ENCODE measurements at regions not wholly inside any gene's neighbourhood (a gene's known extent, or its start where the extent isn't known, plus 50 kb on each side); places are given as distances from the start of the nearest gene placed in this dataset.

DNA sequence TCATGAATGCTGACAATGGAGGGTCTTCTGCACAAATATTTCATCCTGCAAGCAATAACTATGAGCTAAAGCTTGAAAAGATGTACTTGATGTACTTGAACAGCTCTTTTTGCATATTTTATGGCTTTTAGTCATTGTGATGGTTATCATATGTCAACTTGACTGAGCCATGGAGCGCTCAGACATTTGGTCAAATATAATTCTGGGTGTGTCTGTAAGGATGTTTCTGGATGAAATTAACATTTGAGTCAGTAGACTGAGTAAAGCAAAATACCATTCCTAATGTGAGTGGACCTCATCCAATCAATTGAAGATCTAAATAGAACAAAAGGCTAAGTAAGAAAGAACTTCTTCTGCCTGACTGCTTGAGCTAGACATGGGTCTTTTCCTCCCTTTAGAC is 509.0 kb downstream of the BCL11A start:
- Histone ChIP-seq H3K27ac (no peak overlapping the region), H3K4me3 (no peak overlapping the region), H3K4me1 (peaks cover 28% of the 10 kb centered on the region), H3K27me3 (no peaks in the 10 kb centered on the region), H3K9me3 (no peaks in the 10 kb centered on the region), H3K36me3 (replicated peaks in 1 of 2; ENCODE audit: insufficient read depth in 1 of 2, low read depth in 2 of 2) (no peaks in the 10 kb centered on the region)
- ATAC-seq, result no peak
- intact Hi-C loops (cut with DNase I), result no loop called here
- WGBS, 2 donors, result 93 to 96% methylated on average over 1 of the region's 1 CpG
- no peak for DNase-seq
- TF ChIP-seq POLR2A (IDR thresholded peaks at IDR 0.05), result no peak
- TF ChIP-seq, protein P1, sequence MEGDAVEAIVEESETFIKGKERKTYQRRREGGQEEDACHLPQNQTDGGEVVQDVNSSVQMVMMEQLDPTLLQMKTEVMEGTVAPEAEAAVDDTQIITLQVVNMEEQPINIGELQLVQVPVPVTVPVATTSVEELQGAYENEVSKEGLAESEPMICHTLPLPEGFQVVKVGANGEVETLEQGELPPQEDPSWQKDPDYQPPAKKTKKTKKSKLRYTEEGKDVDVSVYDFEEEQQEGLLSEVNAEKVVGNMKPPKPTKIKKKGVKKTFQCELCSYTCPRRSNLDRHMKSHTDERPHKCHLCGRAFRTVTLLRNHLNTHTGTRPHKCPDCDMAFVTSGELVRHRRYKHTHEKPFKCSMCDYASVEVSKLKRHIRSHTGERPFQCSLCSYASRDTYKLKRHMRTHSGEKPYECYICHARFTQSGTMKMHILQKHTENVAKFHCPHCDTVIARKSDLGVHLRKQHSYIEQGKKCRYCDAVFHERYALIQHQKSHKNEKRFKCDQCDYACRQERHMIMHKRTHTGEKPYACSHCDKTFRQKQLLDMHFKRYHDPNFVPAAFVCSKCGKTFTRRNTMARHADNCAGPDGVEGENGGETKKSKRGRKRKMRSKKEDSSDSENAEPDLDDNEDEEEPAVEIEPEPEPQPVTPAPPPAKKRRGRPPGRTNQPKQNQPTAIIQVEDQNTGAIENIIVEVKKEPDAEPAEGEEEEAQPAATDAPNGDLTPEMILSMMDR (IDR thresholded peaks at IDR 0.05), result no peak

DNA sequence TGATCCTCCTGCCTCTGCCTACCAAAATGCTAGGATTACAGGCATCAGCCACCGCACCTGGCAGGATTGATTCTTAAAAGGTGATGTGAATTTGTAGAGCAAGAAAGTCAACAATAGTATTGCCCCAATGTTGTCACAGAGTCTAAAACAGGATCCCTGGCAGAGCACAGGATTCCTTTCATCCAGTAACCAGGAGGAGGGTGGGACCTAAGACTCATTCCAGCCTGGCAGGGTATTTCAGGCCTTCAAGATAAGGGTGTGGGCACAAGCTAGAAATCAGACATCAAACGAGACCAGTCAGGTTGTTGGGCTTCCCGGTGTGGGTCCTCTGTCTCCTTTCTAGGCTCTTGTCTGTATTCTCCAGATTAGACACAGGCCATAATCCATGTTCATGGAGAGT is 511.4 kb downstream of the BCL11A start:
- Histone ChIP-seq H3K4me1 (peaks cover 11% of the 10 kb centered on the region), H3K9me3 (no peaks in the 10 kb centered on the region), H3K4me3 (no peak overlapping the region), H3K27ac (peak overlapping the region in 2 of 4 donors; percentile 17 to 19), H3K36me3 (replicated peaks in 1 of 2; ENCODE audit: insufficient read depth in 1 of 2, low read depth in 2 of 2) (no peaks in the 10 kb centered on the region), H3K27me3 (no peaks in the 10 kb centered on the region)
- TF ChIP-seq POLR2A (IDR thresholded peaks at IDR 0.05), result no peak
- TF ChIP-seq, protein P1 (IDR thresholded peaks at IDR 0.05), result no peak
- 33 to 39% methylated on average over 3 of the region's 3 CpGs for WGBS, 2 donors
- intact Hi-C loops (cut with DNase I), result no loop called here
- ATAC-seq (peak; percentile 60), DNase-seq (peak in 3 of 4 donors; percentile 22 to 38 (median 30))

DNA sequence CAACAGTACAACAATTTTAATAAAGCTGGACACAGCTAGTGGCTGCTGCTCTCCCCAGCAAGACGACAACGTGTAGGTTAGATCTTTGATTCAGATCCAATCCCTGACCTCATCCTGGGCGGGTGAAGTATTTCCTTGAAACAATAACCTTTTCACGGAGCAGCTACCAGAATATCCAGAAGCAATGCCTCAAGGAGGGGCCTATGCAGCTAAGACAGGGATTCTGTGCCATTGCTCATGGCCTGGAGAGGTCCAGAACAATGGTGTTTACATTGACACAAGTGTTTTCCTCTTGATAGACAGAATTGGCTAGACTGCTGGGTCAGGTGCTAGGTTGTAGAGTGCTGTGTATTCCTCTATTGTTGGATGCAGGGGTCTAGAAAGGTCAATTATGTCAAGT is 520.1 kb downstream of the BCL11A start:
- H3K27me3 ChIP-seq, result no peaks in the 10 kb centered on the region
- no peak overlapping the region for H3K27ac ChIP-seq
- H3K4me3 ChIP-seq, result no peak overlapping the region
- intact Hi-C loops (cut with DNase I), result no loop called here
- DNase-seq, result no peak
- WGBS, 2 donors, result 61 to 78% methylated on average over 4 of the region's 4 CpGs
- no peak for TF ChIP-seq POLR2A (IDR thresholded peaks at IDR 0.05)
- TF ChIP-seq, protein P1 (IDR thresholded peaks at IDR 0.05), result no peak
- H3K36me3 ChIP-seq (replicated peaks in 1 of 2; ENCODE audit: insufficient read depth in 1 of 2, low read depth in 2 of 2), result no peaks in the 10 kb centered on the region
- no peak for ATAC-seq
- H3K4me1 ChIP-seq, result no peaks in the 10 kb centered on the region
- H3K9me3 ChIP-seq, result no peaks in the 10 kb centered on the region

DNA sequence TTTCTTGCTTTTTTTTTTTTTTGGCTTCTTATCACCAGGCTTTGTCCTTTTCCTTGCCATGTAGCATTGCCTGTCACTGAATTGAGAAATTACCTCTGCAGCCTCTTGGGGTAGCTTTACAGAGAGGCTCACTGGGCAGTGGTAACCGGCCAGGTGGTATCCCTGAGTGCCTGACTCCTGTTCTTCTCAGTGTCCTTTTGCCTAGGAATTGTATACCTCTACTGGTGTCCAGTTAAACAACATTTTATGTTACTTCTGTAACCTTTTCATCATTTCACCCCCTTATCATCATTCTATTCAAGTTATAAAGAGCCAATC is 523.9 kb downstream of the BCL11A start:
- WGBS, 2 donors, result 55 to 58% methylated on average over 1 of the region's 1 CpG
- ATAC-seq, result no peak
- no peak overlapping the region for H3K27ac ChIP-seq
- no peaks in the 10 kb centered on the region for H3K36me3 ChIP-seq (replicated peaks in 1 of 2; ENCODE audit: insufficient read depth in 1 of 2, low read depth in 2 of 2)
- no peak for TF ChIP-seq POLR2A (IDR thresholded peaks at IDR 0.05)
- TF ChIP-seq, protein P1 (IDR thresholded peaks at IDR 0.05), result no peak
- no peaks in the 10 kb centered on the region for H3K9me3 ChIP-seq
- H3K4me3 ChIP-seq, result no peak overlapping the region
- intact Hi-C loops (cut with DNase I), result no loop called here
- no peaks in the 10 kb centered on the region for H3K4me1 ChIP-seq
- no peaks in the 10 kb centered on the region for H3K27me3 ChIP-seq
- DNase-seq, result no peak

DNA sequence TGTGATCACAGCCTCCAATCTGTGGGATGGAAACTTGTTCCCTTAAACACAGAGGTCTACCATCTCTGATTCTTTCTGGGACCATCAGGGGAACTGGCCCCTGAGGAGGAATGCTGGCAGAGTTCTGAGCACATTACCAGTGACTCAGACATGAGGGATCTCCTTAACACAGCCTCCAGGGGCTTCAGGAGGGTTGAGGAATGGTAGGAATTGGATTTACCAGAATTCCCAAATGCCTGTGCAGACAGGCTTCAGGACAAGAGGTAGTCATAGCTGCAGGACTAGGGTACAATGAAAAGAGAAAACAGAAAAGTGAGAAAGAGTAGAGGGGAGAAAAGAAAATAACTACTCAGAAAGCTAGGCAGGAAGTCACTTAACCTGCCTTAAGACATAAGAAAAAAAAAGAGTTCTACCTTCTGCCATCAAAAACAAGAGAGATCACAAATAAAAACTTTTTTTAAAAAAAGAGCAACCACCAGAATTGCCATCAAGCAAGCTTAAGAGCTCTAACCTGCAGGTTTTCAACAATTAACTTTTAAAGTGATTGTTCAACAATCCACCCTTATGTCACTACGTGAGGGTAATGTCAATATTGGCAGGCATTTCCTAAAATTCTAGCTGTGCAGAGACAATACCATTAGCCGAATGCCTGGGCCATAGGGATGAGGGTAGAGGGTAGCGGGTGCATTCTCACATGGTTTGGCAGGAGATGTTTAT is 524.4 kb downstream of the BCL11A start:
- WGBS, 2 donors, result 22 to 46% methylated on average over 3 of the region's 3 CpGs
- DNase-seq (no peak), ATAC-seq (no peak)
- Histone ChIP-seq H3K27me3 (no peaks in the 10 kb centered on the region), H3K36me3 (replicated peaks in 1 of 2; ENCODE audit: insufficient read depth in 1 of 2, low read depth in 2 of 2) (no peaks in the 10 kb centered on the region), H3K9me3 (no peaks in the 10 kb centered on the region), H3K4me1 (no peaks in the 10 kb centered on the region), H3K27ac (no peak overlapping the region), H3K4me3 (no peak overlapping the region)
- no peak for TF ChIP-seq POLR2A (IDR thresholded peaks at IDR 0.05)
- TF ChIP-seq, protein P1 (IDR thresholded peaks at IDR 0.05), result no peak
- intact Hi-C loops (cut with DNase I), result no loop called here
